SK-N-SH treated with all-trans-retinoic acid at 6 μM for 48 hours (cell line): ENCODE measurements at regions not wholly inside any gene's neighbourhood (a gene's known extent, or its start where the extent isn't known, plus 50 kb on each side); places are given as distances from the start of the nearest gene placed in this dataset.
A peak's percentile ranks its signal among the peaks of the same experiment; 100 is the strongest.

Experiments used
- ATAC-seq: fragments of 200-7000 bp; cut with Tn5 transposase; 3 replicates; pipeline ENCODE4 v1.9.1; 2020; ENCODE audit warnings: mild to moderate bottlenecking, moderate library complexity
- BACH2 ChIP-seq: fragments of 250-450 bp; sonication (Bioruptor Pico); IDR thresholded peaks from 2 replicates; pipeline ENCODE4 v1.9.0; 2021; ENCODE audit warnings: mild to moderate bottlenecking, borderline replicate concordance
- CREB5 ChIP-seq: fragments of 250-450 bp; sonication (Bioruptor Pico); IDR thresholded peaks from 2 replicates; pipeline ENCODE4 v1.5.1; 2020; ENCODE audit warnings: low read depth, mild to moderate bottlenecking, moderate library complexity
- CSDC2 ChIP-seq: fragments of 250-450 bp; sonication (Bioruptor Pico); IDR thresholded peaks from 2 replicates; pipeline ENCODE4 v1.5.0; 2020; ENCODE audit warnings: mild to moderate bottlenecking, moderate library complexity
- ESRRG ChIP-seq: fragments of 250-450 bp; sonication (Bioruptor Pico); IDR thresholded peaks from 2 replicates; pipeline ENCODE4 v1.6.1; 2021; ENCODE audit warnings: mild to moderate bottlenecking
- ISL1 ChIP-seq: fragments of 250-450 bp; sonication (Bioruptor Pico); IDR thresholded peaks from 2 replicates; pipeline ENCODE4 v2.1.2; 2022; ENCODE audit warnings: mild to moderate bottlenecking, moderate library complexity
- OSR1 ChIP-seq: fragments of 250-450 bp; sonication (Bioruptor Pico); IDR thresholded peaks from 2 replicates; pipeline ENCODE4 v1.8.0; 2022; ENCODE audit warnings: moderate library complexity, mild to moderate bottlenecking, inconsistent platforms
- PPARA ChIP-seq: fragments of 250-450 bp; sonication (Bioruptor Pico); IDR thresholded peaks from 2 replicates; pipeline ENCODE4 v1.5.0; 2020; ENCODE audit warnings: mild to moderate bottlenecking, borderline replicate concordance
- RARB ChIP-seq: fragments of 250-450 bp; sonication (Bioruptor Pico); IDR thresholded peaks from 2 replicates; pipeline ENCODE4 v1.8.0; 2021; ENCODE audit warnings: mild to moderate bottlenecking, moderate library complexity
- TCF4 ChIP-seq: fragments of 250-450 bp; sonication (Bioruptor Pico); IDR thresholded peaks from 2 replicates; pipeline ENCODE4 v1.8.0; 2021; ENCODE audit warnings: mild to moderate bottlenecking, moderate library complexity, borderline replicate concordance
- TSHZ2 ChIP-seq: fragments of 250-450 bp; sonication (Bioruptor Pico); IDR thresholded peaks from 2 replicates; pipeline ENCODE4 v1.5.0; 2020; ENCODE audit warnings: mild to moderate bottlenecking, moderate library complexity
- ZC3H10 ChIP-seq: fragments of 250-450 bp; sonication (Bioruptor Pico); IDR thresholded peaks from 2 replicates; pipeline ENCODE4 v1.5.1; 2021; ENCODE audit warnings: mild to moderate bottlenecking, moderate library complexity
- ZFP3 ChIP-seq: fragments of 250-450 bp; sonication (Bioruptor Pico); IDR thresholded peaks from 2 replicates; pipeline ENCODE4 v1.5.0; 2020; ENCODE audit warnings: mild to moderate bottlenecking, moderate library complexity
- ZFP30 ChIP-seq: fragments of 450-650 bp; formaldehyde crosslinking; IDR thresholded peaks from 2 replicates; pipeline ENCODE4 v1.5.0; 2022; ENCODE audit warnings: mild to moderate bottlenecking, moderate library complexity
- ZNF565 ChIP-seq: fragments of 450-650 bp; formaldehyde crosslinking; conservative IDR thresholded peaks from 2 replicates; pipeline ENCODE4 v1.5.0; 2020; ENCODE audit warnings: low read depth, mild to moderate bottlenecking, moderate library complexity
- ZNF70 ChIP-seq: fragments of 450-650 bp; formaldehyde crosslinking; IDR thresholded peaks from 2 replicates; pipeline ENCODE4 v1.5.0; 2020; ENCODE audit warnings: mild to moderate bottlenecking, moderate library complexity
- ZNF8 ChIP-seq: fragments of 450-650 bp; formaldehyde crosslinking; IDR thresholded peaks from 2 replicates; pipeline ENCODE4 v1.5.0; 2020; ENCODE audit warnings: mild to moderate bottlenecking, moderate library complexity
- TF ChIP-seq, protein P1 (sequence below): fragments of 250-450 bp; sonication (Bioruptor Pico); IDR thresholded peaks from 2 replicates; pipeline ENCODE4 v1.5.1; 2021; ENCODE audit warnings: mild to moderate bottlenecking, moderate library complexity
- TF ChIP-seq, protein P2 (sequence below): fragments of 250-450 bp; sonication (Bioruptor Pico); IDR thresholded peaks from 2 replicates; pipeline ENCODE4 v1.8.0; 2021; ENCODE audit warnings: low read depth, mild to moderate bottlenecking, moderate library complexity, borderline replicate concordance

GRCh38 chr10:21398563-21399231, 126.8 kb downstream of the SKIDA1 start:
- peak; percentile 55 for ATAC-seq
- no peak for TF ChIP-seq ZC3H10 (CRISPR knock-in tag)
- TF ChIP-seq, protein P1, sequence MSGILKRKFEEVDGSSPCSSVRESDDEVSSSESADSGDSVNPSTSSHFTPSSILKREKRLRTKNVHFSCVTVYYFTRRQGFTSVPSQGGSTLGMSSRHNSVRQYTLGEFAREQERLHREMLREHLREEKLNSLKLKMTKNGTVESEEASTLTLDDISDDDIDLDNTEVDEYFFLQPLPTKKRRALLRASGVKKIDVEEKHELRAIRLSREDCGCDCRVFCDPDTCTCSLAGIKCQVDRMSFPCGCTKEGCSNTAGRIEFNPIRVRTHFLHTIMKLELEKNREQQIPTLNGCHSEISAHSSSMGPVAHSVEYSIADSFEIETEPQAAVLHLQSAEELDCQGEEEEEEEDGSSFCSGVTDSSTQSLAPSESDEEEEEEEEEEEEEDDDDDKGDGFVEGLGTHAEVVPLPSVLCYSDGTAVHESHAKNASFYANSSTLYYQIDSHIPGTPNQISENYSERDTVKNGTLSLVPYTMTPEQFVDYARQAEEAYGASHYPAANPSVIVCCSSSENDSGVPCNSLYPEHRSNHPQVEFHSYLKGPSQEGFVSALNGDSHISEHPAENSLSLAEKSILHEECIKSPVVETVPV (CRISPR knock-in tag), result no peak
- no peak for TF ChIP-seq BACH2 (CRISPR knock-in tag)
- TF ChIP-seq OSR1, result no peak
- no peak for TF ChIP-seq PPARA (CRISPR knock-in tag)
- no peak for TF ChIP-seq RARB
- TF ChIP-seq, protein P2, sequence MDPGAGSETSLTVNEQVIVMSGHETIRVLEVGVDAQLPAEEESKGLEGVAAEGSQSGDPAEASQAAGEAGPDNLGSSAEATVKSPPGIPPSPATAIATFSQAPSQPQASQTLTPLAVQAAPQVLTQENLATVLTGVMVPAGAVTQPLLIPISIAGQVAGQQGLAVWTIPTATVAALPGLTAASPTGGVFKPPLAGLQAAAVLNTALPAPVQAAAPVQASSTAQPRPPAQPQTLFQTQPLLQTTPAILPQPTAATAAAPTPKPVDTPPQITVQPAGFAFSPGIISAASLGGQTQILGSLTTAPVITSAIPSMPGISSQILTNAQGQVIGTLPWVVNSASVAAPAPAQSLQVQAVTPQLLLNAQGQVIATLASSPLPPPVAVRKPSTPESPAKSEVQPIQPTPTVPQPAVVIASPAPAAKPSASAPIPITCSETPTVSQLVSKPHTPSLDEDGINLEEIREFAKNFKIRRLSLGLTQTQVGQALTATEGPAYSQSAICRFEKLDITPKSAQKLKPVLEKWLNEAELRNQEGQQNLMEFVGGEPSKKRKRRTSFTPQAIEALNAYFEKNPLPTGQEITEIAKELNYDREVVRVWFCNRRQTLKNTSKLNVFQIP (CRISPR knock-in tag), result no peak
- no peak for TF ChIP-seq ZNF70 (CRISPR knock-in tag)
- no peak for TF ChIP-seq TSHZ2 (CRISPR knock-in tag)
- TF ChIP-seq ZNF8, result no peak
- no peak for TF ChIP-seq TCF4
- TF ChIP-seq ZFP30 (CRISPR knock-in tag), result no peak
- TF ChIP-seq CSDC2 (CRISPR knock-in tag), result no peak
- no peak for TF ChIP-seq CREB5 (CRISPR knock-in tag)
- no peak for TF ChIP-seq ZFP3 (CRISPR knock-in tag)
- TF ChIP-seq ZNF565, result no peak
- TF ChIP-seq ESRRG (CRISPR knock-in tag), result no peak

DNA sequence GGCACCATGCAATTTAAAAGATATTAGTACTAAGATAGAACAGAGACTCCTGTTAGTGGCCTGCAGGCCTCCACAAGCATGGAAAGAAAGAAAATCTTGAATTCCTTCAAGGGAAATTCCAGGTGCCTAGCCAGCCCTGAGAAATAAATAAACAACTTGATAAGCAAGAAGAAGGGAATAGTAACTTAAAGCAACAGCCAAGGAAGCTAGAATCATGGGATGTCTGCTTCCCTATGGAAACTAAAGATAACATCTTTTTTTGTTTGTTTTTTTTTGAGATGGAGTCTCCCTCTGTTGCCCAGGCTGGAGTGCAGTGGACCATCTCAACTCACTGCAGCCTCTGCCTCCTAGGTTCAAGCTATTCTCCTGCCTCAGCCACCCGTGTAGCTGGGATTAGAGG, 128.6 kb downstream of the SKIDA1 start:
- no peak for TF ChIP-seq BACH2 (CRISPR knock-in tag)
- TF ChIP-seq TCF4, result no peak
- no peak for TF ChIP-seq ISL1 (CRISPR knock-in tag)
- TF ChIP-seq PPARA (CRISPR knock-in tag), result no peak
- no peak for TF ChIP-seq RARB
- TF ChIP-seq CREB5 (CRISPR knock-in tag), result no peak
- TF ChIP-seq ZC3H10 (CRISPR knock-in tag), result no peak
- no peak for TF ChIP-seq TSHZ2 (CRISPR knock-in tag)
- TF ChIP-seq ZFP30 (CRISPR knock-in tag), result no peak
- no peak for TF ChIP-seq ZNF565
- TF ChIP-seq OSR1, result no peak
- no peak for TF ChIP-seq ESRRG (CRISPR knock-in tag)
- no peak for TF ChIP-seq ZNF8
- no peak for TF ChIP-seq ZNF70 (CRISPR knock-in tag)
- ATAC-seq, result no peak
